NCI-H1417 (cell line): ENCODE measurements at regions not wholly inside any gene's neighbourhood (a gene's known extent, or its start where the extent isn't known, plus 50 kb on each side); places are given as distances from the start of the nearest gene placed in this dataset.
"Not testable (repeated sequence)": the region's sequence is repeated elsewhere in the genome, so short reads cannot be mapped to it uniquely, and the experiment has no call there.

Source experiments
- DNase-seq, 3 experiments: peaks; one replicate each; lab custom pipeline; 2025; lab: John Stamatoyannopoulos, UW

DNA sequence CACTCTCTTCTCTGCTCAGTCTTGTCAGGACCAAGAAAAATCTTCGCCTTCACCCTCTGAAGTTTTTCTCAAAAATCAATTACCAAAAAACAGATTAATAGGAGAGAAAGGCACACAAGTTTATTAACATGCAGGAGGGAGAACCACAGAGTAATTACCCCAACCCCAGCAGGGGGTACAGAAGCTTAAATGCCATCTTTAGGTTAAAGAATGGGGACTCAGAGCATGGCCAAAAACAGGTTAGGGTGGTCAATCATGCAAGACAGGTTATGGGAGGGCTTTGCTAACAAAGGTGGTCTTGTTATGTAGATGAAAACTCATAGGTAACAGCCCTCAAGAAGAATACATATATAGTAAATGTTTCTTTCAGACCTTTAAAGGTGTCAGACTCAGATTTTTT is 100.5 kb upstream of the BTN3A2 start:
- no peak for DNase-seq

DNA sequence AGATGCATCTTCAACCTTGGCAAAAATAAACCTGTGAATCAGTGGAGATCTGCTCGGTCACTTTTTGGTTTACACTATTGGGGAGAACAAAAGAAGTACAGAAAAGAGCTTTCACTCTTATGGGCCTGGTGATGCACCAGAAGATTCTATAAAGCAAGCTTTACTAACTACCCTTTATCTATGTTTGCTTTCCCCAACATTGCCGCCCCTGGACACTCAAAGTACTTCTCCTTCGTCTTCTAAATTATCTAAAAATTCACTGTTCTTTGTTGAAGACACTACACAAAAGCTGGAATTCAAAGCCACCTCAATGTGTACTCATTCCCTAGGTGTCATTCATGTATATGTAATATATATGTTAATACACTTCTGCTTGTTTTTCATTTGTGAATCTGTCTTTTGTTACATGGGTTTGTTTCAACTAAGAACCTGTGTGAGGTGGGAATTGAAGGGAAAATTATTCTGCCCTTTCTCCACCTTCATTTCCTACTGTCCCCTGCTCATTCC is 97.9 kb upstream of the BTN3A2 start:
- DNase-seq = no peak

DNA sequence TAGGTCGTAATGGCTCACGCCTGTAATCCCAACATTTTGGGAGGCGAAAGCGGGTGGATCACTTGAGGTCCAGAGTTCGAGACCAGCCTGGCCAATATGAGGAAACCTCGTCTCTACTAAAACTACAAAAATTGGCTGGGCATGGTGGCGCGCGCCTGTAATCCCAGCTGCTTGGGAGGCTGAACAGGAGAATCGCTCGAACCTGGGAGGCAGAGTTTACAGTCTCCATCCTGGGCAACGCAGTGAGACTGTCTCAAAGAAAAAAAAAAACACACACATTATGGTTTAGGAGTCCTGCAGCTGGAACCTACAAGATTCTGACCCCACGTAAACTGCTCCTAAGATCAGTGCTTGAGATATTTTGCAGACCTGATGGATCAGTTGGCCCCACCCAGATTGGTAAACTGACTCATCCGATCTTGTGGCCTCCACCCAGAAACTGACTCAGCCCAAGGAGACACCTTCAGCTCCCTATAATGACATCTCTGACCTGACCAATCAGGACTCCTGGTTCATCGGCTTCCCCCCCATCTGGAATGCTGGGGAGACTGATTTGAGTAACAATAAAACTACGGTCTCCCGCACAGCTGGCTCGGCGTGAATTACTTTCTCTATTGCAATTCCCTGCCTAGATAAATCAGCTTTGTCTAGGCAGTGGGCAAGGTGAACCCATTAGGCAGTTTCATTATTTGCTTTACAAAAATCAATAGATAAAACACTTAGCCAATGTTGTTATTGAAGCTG is 96.2 kb upstream of the BTN3A2 start:
- peak; percentile 30 to 72 (median 46) for DNase-seq

DNA sequence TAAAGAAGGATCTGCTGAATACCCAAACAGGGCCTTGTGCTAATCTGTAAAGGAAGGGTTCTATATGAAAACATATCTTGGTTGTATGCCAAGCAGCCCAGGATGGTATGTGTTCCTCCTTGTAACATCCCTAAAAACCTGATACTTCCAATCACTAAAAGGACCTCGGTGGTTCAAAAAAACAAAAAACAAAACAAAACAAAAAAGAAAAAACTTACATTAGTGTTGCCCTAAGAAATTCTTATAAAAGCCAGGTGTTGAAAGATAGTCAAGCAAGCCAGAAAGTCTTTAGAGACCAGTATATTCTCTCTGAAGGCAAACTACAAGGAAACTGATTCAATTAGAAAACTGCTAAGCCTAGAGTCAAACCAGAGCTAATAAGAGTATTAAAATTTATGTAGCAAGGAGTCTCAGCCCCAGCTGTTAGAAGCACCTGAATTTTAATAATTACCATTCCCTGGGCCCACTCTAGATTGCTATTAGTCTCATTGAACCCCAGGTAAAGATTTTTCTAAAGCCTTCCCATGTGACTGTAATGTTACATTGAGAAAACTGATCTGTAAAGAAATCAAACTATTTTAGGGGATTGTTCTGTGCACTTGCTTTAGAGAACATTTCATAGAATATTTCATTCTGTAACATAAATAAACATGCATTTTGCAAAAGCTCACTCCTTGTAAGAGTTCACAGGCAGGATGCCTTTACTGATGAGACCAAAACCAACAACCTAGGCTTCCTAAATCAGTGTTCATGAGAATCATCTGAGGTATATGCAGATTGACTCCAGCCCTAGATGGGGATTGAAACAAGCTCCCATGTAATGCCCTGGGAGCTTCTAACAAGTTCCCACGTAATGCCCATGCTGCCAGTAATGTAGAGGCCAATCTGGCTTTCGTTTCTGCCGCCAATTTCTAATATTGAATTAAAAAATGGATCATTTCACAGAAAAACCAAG is 95.2 kb upstream of the BTN3A2 start:
- peak; percentile 29 to 58 (median 29) for DNase-seq

DNA sequence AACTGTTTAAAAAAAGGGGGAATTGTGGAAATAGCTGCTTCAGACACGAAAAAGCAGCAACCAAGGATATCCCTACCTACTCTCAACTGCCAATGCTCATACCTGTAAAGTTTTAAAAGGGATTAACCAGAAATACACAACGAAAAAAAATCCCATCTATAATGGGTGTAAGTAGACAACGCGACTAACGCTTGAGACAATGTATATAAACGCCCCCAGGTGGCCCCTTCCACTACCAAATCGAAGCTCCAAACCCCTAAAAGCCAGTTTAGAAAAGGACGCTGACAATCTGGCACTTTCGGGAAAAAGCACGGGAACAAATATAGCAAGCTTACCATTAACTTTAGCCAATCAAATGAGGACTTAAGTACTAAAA is 94.5 kb upstream of the BTN3A2 start:
- peak in 2 of 3 experiments; percentile 46 to 78 for DNase-seq

DNA sequence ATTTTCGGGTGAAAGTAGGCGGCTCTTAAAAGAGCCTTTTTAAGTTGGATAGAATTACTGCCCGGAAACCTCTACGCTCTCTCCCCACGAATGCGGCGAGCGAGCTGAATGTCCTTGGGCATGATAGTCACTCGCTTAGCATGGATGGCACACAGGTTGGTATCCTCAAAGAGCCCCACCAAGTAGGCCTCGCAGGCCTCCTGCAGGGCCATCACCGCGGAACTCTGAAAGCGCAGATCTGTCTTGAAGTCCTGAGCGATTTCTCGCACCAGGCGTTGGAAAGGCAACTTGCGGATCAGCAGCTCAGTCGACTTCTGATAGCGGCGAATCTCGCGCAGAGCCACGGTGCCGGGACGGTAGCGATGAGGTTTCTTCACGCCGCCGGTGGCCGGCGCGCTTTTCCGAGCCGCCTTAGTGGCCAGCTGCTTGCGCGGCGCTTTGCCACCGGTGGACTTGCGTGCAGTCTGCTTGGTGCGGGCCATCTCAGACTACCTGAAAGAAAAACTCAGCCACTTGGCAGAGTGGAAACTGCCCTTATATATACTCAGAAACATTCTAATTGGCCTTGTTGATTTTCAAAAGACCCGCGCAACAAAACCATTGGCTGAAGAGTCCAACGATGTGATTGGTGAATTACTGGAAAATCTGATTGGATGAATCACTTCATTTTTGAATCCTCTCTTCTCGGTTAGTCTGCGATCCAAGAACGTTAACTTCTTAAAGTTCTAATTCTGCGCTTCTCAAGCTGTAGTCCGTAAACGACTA is 93.9 kb upstream of the BTN3A2 start:
- DNase-seq = peak; percentile 86 to 97 (median 97)

DNA sequence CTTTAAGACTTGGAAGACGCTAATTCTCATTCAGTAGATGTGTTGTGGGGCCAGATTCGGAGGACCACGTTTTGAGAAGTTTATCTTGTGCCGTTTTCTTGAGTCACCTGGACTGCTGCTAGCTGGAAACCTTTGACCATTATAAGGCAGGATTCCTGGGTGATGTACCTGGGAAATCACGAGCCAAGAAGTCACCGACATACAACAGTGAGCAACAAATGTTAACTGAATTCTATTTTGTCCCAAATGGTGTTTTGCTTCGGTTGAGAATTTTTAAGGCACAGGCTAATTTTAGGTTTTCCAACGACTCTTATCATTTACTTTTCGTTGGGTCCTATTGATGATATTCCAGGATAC is 93.4 kb upstream of the BTN3A2 start:
- DNase-seq = peak in 1 of 3 experiments; percentile 83

DNA sequence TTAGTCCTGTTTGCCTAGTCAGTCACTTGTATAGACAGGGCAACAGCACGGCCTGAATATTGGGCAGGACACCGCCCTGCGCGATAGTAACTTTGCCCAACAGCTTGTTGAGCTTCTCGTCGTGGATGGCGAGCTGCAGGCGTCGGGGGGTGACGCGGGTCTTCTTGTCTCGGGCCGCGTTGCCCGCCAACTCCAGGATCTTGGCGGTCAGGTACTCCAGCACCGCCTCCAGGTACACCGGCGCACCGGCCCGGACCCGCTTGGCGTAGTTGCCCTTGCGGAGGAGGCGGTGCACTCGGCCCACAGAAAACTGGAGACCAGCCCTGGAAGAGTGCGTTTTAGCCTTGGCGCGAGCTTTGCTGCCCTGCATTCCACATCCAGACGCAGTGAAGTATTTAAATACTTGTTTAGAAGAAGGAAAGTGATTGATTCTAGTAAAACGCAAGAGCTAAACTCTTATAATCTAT is 92.8 kb upstream of the BTN3A2 start:
- DNase-seq = peak; percentile 61 to 82 (median 82)

DNA sequence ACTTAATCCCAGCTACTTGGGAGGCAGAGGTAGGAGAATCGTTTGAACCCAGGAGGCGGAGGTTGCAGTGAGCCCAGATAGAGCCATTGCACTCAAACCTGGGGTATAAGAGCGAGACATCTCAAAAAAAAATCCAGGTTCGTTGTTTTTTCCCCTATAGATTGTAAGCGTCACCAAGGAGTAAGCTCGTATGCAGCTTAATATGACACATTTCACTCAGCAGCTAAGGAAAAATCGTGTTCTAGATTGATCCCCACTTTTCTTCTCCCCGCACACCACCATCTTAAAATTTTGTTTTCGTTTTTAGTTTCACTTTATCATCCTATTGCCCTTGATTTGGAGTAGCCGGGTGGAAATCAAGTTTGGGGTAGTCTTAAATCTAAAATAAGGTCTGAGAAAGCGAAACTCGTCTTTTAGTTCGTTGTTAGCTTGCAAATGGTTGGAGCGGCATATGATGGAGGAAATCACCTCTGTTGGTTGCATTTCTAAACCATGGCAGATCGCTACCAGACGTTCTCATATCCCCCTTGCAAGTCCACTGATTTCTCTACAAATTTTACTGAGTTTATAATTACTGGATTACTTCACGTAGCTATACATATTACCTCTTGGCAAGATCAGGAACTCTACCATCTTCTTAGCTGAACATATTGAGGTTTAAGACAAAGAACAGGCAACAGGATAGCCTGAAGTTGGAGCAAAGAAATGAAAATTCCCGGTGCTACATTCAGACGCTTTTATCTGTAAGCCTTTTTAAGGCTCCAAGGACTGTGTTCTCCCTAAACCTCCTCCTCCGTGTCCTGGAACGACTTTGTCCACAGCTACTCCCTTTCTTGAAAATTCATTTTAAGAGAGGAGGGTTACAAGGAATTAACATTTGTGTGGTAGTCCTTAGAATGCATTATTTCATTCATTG is 91.1 kb upstream of the BTN3A2 start:
- DNase-seq = peak; percentile 42 to 68 (median 67)

DNA sequence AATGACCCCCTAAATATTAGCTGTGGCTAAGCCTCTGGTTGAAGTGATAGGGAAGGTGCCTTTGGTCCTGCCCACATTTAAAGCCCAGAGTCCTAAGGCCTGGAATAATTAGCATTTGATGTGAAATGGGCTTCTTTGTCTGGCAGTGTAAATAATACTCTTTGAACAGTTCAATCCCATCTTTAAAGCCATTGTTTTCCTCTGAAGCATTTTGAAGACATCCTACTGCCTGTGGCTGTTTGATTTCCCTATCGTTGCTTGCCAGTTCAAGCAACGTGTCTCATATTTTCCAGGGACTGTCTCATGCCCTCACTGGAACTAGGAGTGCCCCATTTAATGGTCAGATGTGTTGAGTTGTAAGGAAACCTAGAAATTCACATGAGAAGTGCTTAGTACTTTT is 89.3 kb upstream of the BTN3A2 start:
- peak; percentile 1 to 11 (median 10) for DNase-seq

DNA sequence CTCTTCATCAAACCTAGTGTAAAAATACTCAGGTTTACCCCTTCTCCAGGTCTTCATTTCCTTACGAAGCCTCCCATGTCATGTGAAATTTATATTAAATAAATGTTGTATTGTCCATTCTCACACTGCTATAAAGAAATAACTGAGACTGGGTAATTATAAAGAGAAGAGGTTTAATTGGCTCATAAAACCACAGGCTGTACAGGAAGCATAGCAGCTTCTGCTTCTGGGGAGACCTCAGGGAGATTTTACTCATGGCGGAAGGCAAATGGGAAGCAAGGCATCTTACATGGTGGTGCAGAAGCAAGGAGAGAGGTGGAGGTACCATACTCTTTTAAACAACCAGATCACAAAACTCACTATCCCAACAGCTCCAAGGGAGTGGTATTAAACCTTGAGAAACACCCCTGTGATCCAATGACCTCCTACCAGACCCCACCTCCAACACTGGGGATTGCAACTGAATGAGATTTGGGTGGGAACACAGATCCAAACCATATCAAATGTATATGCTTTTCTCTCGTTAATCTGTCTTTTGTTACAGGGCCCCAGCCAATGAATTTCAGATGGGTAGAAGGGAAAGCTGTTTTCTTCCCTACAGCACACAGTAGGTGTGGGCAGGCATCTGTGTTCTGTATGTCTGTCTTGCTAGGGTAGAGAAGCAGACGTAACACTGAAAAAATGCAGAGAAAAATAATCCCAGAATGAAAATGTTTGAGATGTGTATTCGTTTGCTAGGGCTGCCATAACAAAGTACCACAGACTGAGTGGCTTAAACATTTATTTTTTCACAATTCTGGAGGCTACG is 88.0 kb upstream of the BTN3A2 start:
- no peak for DNase-seq

DNA sequence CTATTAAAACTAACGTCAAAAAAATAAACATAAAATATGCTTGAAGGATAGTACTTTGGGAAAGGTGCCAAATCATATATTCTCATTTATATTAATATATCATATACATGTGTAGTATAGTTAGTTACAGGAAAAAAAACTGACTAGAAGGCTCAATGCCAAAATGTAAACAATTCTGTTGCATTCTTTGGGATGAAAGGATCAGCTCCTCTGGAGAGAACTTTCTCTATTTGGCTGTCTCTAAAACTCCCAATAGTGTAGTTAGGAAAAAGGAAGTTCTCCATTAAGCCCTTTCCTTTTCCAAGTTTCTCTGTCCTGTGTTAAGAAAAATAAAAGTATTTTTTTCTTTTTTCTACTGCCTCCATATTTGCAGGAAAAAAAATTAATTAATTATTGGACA is 86.5 kb upstream of the BTN3A2 start:
- no peak for DNase-seq

DNA sequence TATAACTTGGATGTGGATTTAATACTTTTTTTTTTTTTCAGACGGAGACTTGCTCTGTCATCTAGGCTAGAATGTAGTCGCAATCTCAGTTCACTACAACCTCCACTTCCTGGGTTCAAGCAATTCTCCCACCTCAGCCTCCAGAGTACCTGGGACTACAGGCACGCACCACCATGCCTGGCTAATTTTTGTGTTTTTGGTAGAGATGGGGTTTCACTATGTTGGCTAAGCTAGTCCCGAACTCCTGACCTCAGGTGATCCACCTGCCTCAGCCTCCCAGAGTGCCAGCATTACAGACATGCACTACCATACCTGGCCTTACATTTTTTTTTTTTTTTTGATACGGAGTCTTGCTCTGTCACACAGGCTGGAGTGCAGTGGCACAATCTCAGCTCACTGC is 85.6 kb upstream of the BTN3A2 start:
- DNase-seq = not testable (repeated sequence)

DNA sequence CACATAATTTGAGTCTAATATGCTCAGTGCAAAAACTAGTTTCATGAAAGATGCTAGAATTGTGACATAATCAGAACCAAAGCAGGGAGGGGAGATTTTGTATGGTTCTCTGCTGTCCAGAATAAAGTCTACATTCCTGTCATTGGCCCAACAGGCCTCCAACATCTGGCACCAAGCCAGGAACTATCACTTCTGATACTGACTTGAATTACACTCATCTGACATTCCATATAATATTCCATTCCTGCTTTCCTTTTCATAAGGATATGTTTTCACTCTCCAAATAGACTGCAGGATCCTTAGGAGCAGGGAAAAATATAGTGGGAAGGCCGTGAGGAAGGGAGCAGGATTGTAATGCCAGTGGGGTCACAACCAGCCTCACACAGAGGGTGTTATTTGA is 84.6 kb upstream of the BTN3A2 start:
- DNase-seq = no peak

DNA sequence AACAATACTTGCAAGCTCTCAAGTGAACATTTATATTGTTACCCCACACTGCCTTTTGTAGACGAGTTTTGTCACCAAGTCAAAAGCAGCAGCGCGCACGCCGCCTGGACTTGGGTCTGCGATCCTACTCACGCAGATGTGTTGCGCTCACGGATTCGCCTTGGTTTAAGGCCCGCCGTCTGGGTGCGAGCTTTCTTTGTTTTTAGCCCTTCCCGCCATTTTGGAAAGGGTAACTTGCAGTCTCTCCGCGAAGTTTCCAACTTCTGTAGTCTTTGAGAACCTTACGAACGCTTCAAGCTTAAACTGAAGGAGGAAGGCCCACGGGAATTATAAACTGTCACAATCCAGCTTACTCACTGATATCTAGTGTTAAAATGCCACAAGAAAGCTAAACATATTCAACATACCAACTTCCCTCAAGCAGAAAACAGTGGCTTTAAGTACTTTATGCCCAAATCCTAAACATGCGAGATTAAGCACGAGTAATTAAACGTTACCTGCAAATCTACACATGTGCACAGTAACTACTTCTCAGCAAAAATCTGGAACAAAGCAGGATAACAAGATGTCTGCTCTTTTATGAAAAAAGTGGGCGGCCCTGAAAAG is 80.4 kb upstream of the BTN3A2 start:
- peak; percentile 63 to 82 (median 76) for DNase-seq

DNA sequence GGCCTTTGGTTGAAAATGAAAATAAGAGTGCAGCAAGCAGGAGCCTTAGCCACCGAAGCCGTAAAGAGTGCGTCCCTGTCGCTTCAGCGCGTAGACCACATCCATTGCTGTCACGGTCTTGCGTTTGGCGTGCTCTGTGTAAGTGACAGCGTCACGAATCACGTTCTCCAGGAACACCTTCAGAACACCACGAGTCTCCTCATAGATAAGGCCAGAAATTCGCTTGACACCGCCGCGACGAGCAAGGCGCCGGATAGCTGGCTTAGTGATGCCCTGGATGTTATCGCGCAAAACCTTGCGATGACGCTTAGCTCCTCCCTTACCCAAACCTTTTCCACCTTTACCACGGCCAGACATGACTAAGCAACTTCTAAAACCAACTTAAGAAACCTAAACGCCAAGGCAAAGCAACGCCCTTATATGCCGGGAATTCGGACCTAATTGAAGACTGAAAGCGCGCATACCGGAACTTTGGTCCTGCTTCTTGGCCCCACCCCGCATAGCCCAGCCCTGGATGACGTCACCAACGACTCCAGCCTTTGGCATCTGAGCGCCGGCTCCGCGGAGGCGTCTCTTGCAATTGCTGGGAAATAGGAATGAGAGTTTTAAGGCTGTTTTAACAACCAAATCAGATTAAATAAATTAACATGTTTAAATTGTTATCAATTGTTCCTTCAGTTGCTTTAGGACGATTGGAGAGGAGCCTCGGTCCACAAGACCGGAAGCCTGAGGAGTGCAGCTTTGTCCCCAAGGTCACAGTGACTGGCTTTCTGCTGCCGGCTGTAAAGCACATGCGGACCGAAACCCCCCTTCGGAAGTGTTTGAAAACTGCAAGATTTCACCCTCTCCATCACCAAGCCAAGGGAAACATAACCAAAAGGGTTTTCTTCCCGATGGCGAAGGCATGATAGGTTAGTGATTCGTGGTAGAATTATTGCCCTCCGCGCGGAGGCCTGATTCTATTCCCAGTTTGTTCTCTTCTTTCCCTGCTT is 79.6 kb upstream of the BTN3A2 start:
- peak; percentile 96 to 100 (median 99) for DNase-seq

DNA sequence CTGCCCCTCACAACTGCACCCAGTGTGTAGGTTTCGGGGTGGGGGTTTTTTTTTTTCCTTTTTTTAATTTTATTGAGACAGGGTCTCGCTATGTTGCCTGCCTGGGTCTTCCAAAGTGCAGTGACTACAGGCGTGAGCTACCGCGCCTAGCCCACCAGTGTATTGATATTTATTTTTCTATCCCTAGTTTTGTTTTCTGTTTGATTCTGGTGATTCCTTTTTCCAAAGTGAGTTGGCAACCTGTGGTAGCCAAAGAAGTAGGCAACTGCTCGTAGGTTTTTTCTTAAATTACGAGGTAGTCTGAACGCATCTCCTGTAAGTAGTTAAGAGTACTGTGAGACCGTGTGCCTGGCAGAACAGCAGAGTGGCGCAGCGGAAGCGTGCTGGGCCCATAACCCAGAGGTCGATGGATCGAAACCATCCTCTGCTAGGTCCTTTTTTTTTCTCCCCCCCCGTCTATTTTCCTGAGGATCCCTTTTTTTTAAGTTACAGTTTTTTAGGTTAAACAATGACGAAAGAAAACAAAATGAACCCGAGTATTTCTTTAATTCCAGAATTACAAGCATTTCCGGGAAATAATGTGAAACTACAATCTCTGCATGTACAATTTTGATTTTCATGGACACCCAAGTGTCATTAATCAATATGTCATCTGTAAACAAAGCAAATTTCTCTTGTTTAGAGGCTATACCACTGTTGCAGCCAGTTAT is 78.7 kb upstream of the BTN3A2 start:
- peak; percentile 67 to 87 (median 85) for DNase-seq

DNA sequence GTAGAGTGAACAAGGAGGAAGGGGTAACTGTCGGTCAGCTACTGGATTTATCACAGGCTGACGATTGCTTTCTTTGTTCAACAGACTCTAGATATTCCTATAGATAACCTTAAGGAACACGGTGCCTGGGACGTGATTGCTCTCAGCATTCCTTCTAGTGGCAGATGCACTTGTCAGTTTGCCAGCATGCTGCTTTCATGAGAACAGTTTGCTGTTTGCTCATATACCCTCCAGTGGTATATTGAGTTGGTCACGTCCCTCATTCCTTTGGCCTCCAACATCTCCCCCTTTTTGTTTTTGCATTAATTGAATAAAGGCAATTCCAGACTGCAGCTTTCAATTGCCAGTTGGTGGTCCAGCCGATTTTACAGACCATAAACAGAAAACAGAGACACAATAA is 76.8 kb upstream of the BTN3A2 start:
- DNase-seq = no peak
